ENCODE measurements at regions not wholly inside any gene's neighbourhood (a gene's known extent, or its start where the extent isn't known, plus 50 kb on each side); places are given as distances from the start of the nearest gene placed in this dataset.

GRCh38 chr4:38548256-38548655 lies 115.7 kb upstream of the KLF3 start:
- Histone ChIP-seq H4K20me1 (ENCODE audit: insufficient read depth, low read length) (no peaks in the 10 kb centered on the region), H3K27ac (ENCODE audit: low read length) (no peak overlapping the region), H3K4me3 (ENCODE audit: low read length) (no peak overlapping the region), H3K9ac (ENCODE audit: low read length) (no peak overlapping the region), H3K36me3 (replicated peaks; ENCODE audit: low read depth, low read length) (no peaks in the 10 kb centered on the region), H3K27me3 (ENCODE audit: low read depth, low read length) (peaks cover 26% of the 10 kb centered on the region; the same call in 1 of the 2 replicates), H3K79me2 (ENCODE audit: low read length) (no peaks in the 10 kb centered on the region), H3K4me1 (ENCODE audit: low read length) (no peaks in the 10 kb centered on the region), H3K9me3 (ENCODE audit: insufficient read depth, low read length) (no peaks in the 10 kb centered on the region), H3K4me2 (ENCODE audit: low read length) (no peak overlapping the region), H2AFZ (ENCODE audit: low read depth, low read length) (no peak overlapping the region)
- TF ChIP-seq EZH2phosphoT487 (IDR thresholded peaks at IDR 0.05; ENCODE audit: low read depth) (no peak), CTCF (IDR thresholded peaks at IDR 0.05; ENCODE audit: low read depth, low read length) (no peak)

- H3K9me3 ChIP-seq (ENCODE audit: insufficient read depth, low read length), result no peaks in the 10 kb centered on the region
- H3K79me2 ChIP-seq (ENCODE audit: low read length), result no peaks in the 10 kb centered on the region
- H3K4me1 ChIP-seq (ENCODE audit: low read length), result peaks cover 8% of the 10 kb centered on the region
- no peak overlapping the region for H2AFZ ChIP-seq (ENCODE audit: low read depth, low read length)
- H3K4me3 ChIP-seq (ENCODE audit: low read length), result no peak overlapping the region
- H3K27me3 ChIP-seq (ENCODE audit: low read depth, low read length), result peaks cover 32% of the 10 kb centered on the region
- H3K4me2 ChIP-seq (ENCODE audit: low read length), result no peak overlapping the region
- H3K27ac ChIP-seq (ENCODE audit: low read length), result no peak overlapping the region
- H4K20me1 ChIP-seq (ENCODE audit: insufficient read depth, low read length), result no peaks in the 10 kb centered on the region
- H3K36me3 ChIP-seq (replicated peaks; ENCODE audit: low read depth, low read length), result no peaks in the 10 kb centered on the region
- no peak overlapping the region for H3K9ac ChIP-seq (ENCODE audit: low read length)
- no peak for TF ChIP-seq CTCF (IDR thresholded peaks at IDR 0.05; ENCODE audit: low read depth, low read length)
- no peak for TF ChIP-seq EZH2phosphoT487 (IDR thresholded peaks at IDR 0.05; ENCODE audit: low read depth)
Observed at GRCh38 chr4:38559374-38559773, 104.6 kb upstream of the KLF3 start.

- Histone ChIP-seq H3K36me3 (replicated peaks; ENCODE audit: low read depth, low read length) (no peaks in the 10 kb centered on the region), H3K27me3 (ENCODE audit: low read depth, low read length) (peaks cover 32% of the 10 kb centered on the region), H3K79me2 (ENCODE audit: low read length) (no peaks in the 10 kb centered on the region), H3K9me3 (ENCODE audit: insufficient read depth, low read length) (no peaks in the 10 kb centered on the region), H3K4me2 (ENCODE audit: low read length) (no peak overlapping the region), H3K27ac (ENCODE audit: low read length) (no peak overlapping the region), H3K4me1 (ENCODE audit: low read length) (peaks cover 8% of the 10 kb centered on the region), H3K4me3 (ENCODE audit: low read length) (no peak overlapping the region), H2AFZ (ENCODE audit: low read depth, low read length) (no peak overlapping the region), H3K9ac (ENCODE audit: low read length) (no peak overlapping the region), H4K20me1 (ENCODE audit: insufficient read depth, low read length) (no peaks in the 10 kb centered on the region)
- TF ChIP-seq EZH2phosphoT487 (IDR thresholded peaks at IDR 0.05; ENCODE audit: low read depth), result no peak
- no peak for TF ChIP-seq CTCF (IDR thresholded peaks at IDR 0.05; ENCODE audit: low read depth, low read length)
Observed at GRCh38 chr4:38560340-38560739, 103.7 kb upstream of the KLF3 start.

GRCh38 chr4:38560768-38561558 lies 103.0 kb upstream of the KLF3 start:
- TF ChIP-seq CTCF (IDR thresholded peaks at IDR 0.05; ENCODE audit: low read depth, low read length) (no peak), EZH2phosphoT487 (IDR thresholded peaks at IDR 0.05; ENCODE audit: low read depth) (no peak)
- Histone ChIP-seq H4K20me1 (ENCODE audit: insufficient read depth, low read length) (no peaks in the 10 kb centered on the region), H3K79me2 (ENCODE audit: low read length) (no peaks in the 10 kb centered on the region), H3K9ac (ENCODE audit: low read length) (no peak overlapping the region), H2AFZ (ENCODE audit: low read depth, low read length) (no peak overlapping the region), H3K4me1 (ENCODE audit: low read length) (peaks cover 8% of the 10 kb centered on the region), H3K36me3 (replicated peaks; ENCODE audit: low read depth, low read length) (no peaks in the 10 kb centered on the region), H3K27me3 (ENCODE audit: low read depth, low read length) (peaks cover 34% of the 10 kb centered on the region), H3K4me2 (ENCODE audit: low read length) (no peak overlapping the region), H3K4me3 (ENCODE audit: low read length) (no peak overlapping the region), H3K27ac (ENCODE audit: low read length) (no peak overlapping the region), H3K9me3 (ENCODE audit: insufficient read depth, low read length) (no peaks in the 10 kb centered on the region)
